SK-N-SH (cell line): ENCODE measurements at regions not wholly inside any gene's neighbourhood (a gene's known extent, or its start where the extent isn't known, plus 50 kb on each side); places are given as distances from the start of the nearest gene placed in this dataset.

ENCODE experiments used
- CTCF ChIA-PET: fragments of 300-600, 350-600 bp; formaldehyde crosslinking; extraction: SDS; loops from one replicate; lab custom pipeline; 2021; lab: Yijun Ruan, JAX
- POLR2A ChIA-PET: fragments of 350-600 bp; sonication (Branson Sonifier 250); formaldehyde crosslinking; extraction: SDS; loops from one replicate; lab custom pipeline; 2020; ENCODE audit warnings: antibody characterized with exemption, inconsistent platforms; lab: Yijun Ruan, JAX
- DNase-seq: peaks from one replicate; pipeline ENCODE4 v3.0.0; 2012
- H2AFZ ChIP-seq: fragments of 200-600 bp; sonication (generic); 2 replicates; pipeline ENCODE4 v1.8.1; 2016; ENCODE audit warnings: antibody characterized with exemption, mild to moderate bottlenecking, low read depth
- H3F3A ChIP-seq: fragments of 200-600 bp; sonication (generic); replicated peaks from 2 replicates; pipeline ENCODE3; 2016; ENCODE audit warnings: antibody characterized with exemption, mild to moderate bottlenecking; ENCODE audit not compliant: insufficient read depth
- H3K27ac ChIP-seq, 2 experiments: fragments of 200-500 bp in 1 of 2; fragments of 200-600 bp in 1 of 2; sonication (Bioruptor generic) in 1 of 2; sonication (generic), shearing (Covaris generic) in 1 of 2; 2 replicates each; pipeline versions ENCODE4 v1.5.1 to v1.6.1; 2014 to 2016; ENCODE audit warnings: low read depth in 2 of 2, inconsistent platforms in 1 of 2, low read length in 1 of 2, mild to moderate bottlenecking in 1 of 2, mixed read lengths in 1 of 2
- H3K27me3 ChIP-seq: fragments of 200-600 bp; sonication (generic), shearing (Covaris generic); 2 replicates; pipeline ENCODE4 v1.6.1; 2016; ENCODE audit warnings: mixed run types; ENCODE audit not compliant: insufficient read depth
- H3K36me3 ChIP-seq, 2 experiments: fragments of 200-500 bp in 1 of 2; fragments of 200-600 bp in 1 of 2; sonication (Bioruptor generic) in 1 of 2; sonication (generic) in 1 of 2; replicated peaks in 1 of 2; 2 replicates each; pipeline versions ENCODE3 to v1.5.1; 2014 to 2016; ENCODE audit warnings: low read length in 1 of 2, mild to moderate bottlenecking in 1 of 2; ENCODE audit not compliant: insufficient read depth in 2 of 2, control insufficient read depth in 1 of 2
- H3K4me1 ChIP-seq, 2 experiments: fragments of 200-500 bp in 1 of 2; fragments of 200-600 bp in 1 of 2; sonication (Bioruptor generic) in 1 of 2; sonication (generic), shearing (Covaris generic) in 1 of 2; 2 replicates each; pipeline versions ENCODE4 v1.5.1 to v1.6.1; 2014 to 2016; ENCODE audit warnings: low read depth in 1 of 2, low read length in 1 of 2, mixed run types in 1 of 2; ENCODE audit not compliant: insufficient read depth in 2 of 2, control insufficient read depth in 1 of 2
- H3K4me2 ChIP-seq: fragments of 200-600 bp; sonication (generic), shearing (Covaris generic); 2 replicates; pipeline ENCODE4 v1.6.1; 2017; ENCODE audit warnings: mixed run types
- H3K4me3 ChIP-seq, 2 experiments: fragments of 200-500 bp in 1 of 2; fragments of 200-600 bp in 1 of 2; sonication (Bioruptor generic) in 1 of 2; sonication (generic), shearing (Covaris generic) in 1 of 2; 2 replicates each; pipeline versions ENCODE4 v1.5.1 to v1.8.1; 2014 to 2016; ENCODE audit warnings: low read depth in 2 of 2, inconsistent platforms in 1 of 2, low read length in 1 of 2, mild to moderate bottlenecking in 1 of 2, mixed read lengths in 1 of 2, moderate library complexity in 1 of 2
- H3K79me2 ChIP-seq: fragments of 200-600 bp; sonication (generic); 2 replicates; pipeline ENCODE4 v1.8.1; 2017; ENCODE audit warnings: mild to moderate bottlenecking; ENCODE audit not compliant: insufficient read depth
- H3K9ac ChIP-seq: fragments of 200-600 bp; sonication (generic); 2 replicates; pipeline ENCODE4 v1.6.1; 2017; ENCODE audit warnings: mixed run types
- H3K9me2 ChIP-seq: fragments of 200-600 bp; sonication (generic); 2 replicates; pipeline ENCODE4 v1.6.1; 2017; ENCODE audit warnings: mixed run types
- H3K9me3 ChIP-seq: fragments of 200-600 bp; sonication (generic); 2 replicates; pipeline ENCODE4 v1.6.1; 2017; ENCODE audit warnings: mixed run types, mild to moderate bottlenecking, moderate library complexity
- H4K20me1 ChIP-seq: fragments of 200-600 bp; sonication (generic); 2 replicates; pipeline ENCODE4 v1.6.1; 2017; ENCODE audit warnings: mild to moderate bottlenecking, mixed run types; ENCODE audit not compliant: insufficient read depth
- ELF1 ChIP-seq: IDR thresholded peaks from 2 replicates; pipeline ENCODE4 v1.4.0; 2012
- EP300 ChIP-seq, 2 experiments: IDR thresholded peaks; 2 replicates each; pipeline versions ENCODE4 v1.4.0 to v1.6.1; 2012; ENCODE audit warnings: borderline replicate concordance in 1 of 2, low read depth in 1 of 2, low read length in 1 of 2
- JUND ChIP-seq: IDR thresholded peaks from 2 replicates; pipeline ENCODE4 v1.4.0; 2012
- MAX ChIP-seq: IDR thresholded peaks from 2 replicates; pipeline ENCODE4 v1.4.0; 2012; ENCODE audit warnings: low read depth
- MEF2A ChIP-seq: IDR thresholded peaks from 2 replicates; pipeline ENCODE4 v1.4.0; 2012; ENCODE audit warnings: low read depth, borderline replicate concordance
- MXI1 ChIP-seq: IDR thresholded peaks from 2 replicates; pipeline ENCODE4 v1.6.1; 2012; ENCODE audit warnings: mild to moderate bottlenecking, low read depth, low read length, improper control_type of control experiment
- NFIC ChIP-seq: IDR thresholded peaks from 2 replicates; pipeline ENCODE4 v1.4.0; 2012; ENCODE audit warnings: borderline replicate concordance
- RAD21 ChIP-seq: IDR thresholded peaks from 2 replicates; pipeline ENCODE4 v1.6.1; 2012; ENCODE audit warnings: mild to moderate bottlenecking, low read length
- RXRA ChIP-seq: IDR thresholded peaks from 2 replicates; pipeline ENCODE4 v1.4.0; 2012; ENCODE audit warnings: low read depth, mild to moderate bottlenecking, borderline replicate concordance
- SIN3A ChIP-seq: IDR thresholded peaks from 2 replicates; pipeline ENCODE4 v1.6.1; 2012; ENCODE audit warnings: low read depth, mild to moderate bottlenecking, low read length, moderate library complexity, borderline replicate concordance
- SMC3 ChIP-seq: IDR thresholded peaks from 2 replicates; pipeline ENCODE4 v1.6.1; 2012; ENCODE audit warnings: low read depth, low read length, improper control_type of control experiment
- TCF12 ChIP-seq: IDR thresholded peaks from 2 replicates; pipeline ENCODE4 v1.4.0; 2012
- USF1 ChIP-seq: IDR thresholded peaks from 2 replicates; pipeline ENCODE4 v1.4.0; 2012; ENCODE audit warnings: low read depth, borderline replicate concordance
- USF2 ChIP-seq: fragments of 150-350 bp; IDR thresholded peaks from 2 replicates; pipeline ENCODE4 v1.6.1; 2017; ENCODE audit warnings: antibody characterized with exemption, low read length, low read depth, borderline replicate concordance
- ZBTB33 ChIP-seq: IDR thresholded peaks from 2 replicates; pipeline ENCODE4 v1.4.0; 2012; ENCODE audit warnings: low read depth, borderline replicate concordance
- WGBS: methylation state at CpG from one replicate; pipeline ENCODE4 v1.1.6; 2017; ENCODE audit warnings: low lambda C conversion rate; 5-methylcytosine and 5-hydroxymethylcytosine counted together

GRCh38 chr16:7167626-7168025 is 165.0 kb upstream of the RBFOX1 start:
- TF ChIP-seq USF1 = no peak
- TF ChIP-seq ZBTB33 = no peak
- no peak for TF ChIP-seq MEF2A
- TF ChIP-seq JUND = no peak
- no peak for TF ChIP-seq RAD21
- no peak for TF ChIP-seq SIN3A
- TF ChIP-seq NFIC = no peak
- no peak for TF ChIP-seq USF2
- TF ChIP-seq RXRA = no peak
- no peak for TF ChIP-seq TCF12
- TF ChIP-seq MXI1 = no peak
- no peak for TF ChIP-seq ELF1
- no peak for TF ChIP-seq EP300 (IDR thresholded peaks at IDR 0.05; ENCODE audit: borderline replicate concordance in 1 of 2, low read depth in 1 of 2, low read length in 1 of 2)
- no peak for TF ChIP-seq MAX
- TF ChIP-seq, all 33 proteins: peak for 0
- 37% methylated on average over 6 of the region's 6 CpGs for WGBS
- ChIA-PET CTCF (no interaction called here), POLR2A (no interaction called here)
- Histone ChIP-seq H3K9ac (no peak overlapping the region), H3K79me2 (no peaks in the 10 kb centered on the region), H3K27me3 (no peaks in the 10 kb centered on the region), H3K4me1 (no peaks in the 10 kb centered on the region), H4K20me1 (no peaks in the 10 kb centered on the region), H3F3A (no peaks in the 10 kb centered on the region), H3K9me3 (0 out of 2 replicates have a peak, but pooled peaks cover 2% of the 10 kb centered on the region), H3K27ac (no peak overlapping the region), H2AFZ (no peak overlapping the region), H3K4me2 (no peak overlapping the region), H3K4me3 (no peak overlapping the region), H3K9me2 (no peaks in the 10 kb centered on the region), H3K36me3 (no peaks in the 10 kb centered on the region)
- no peak for DNase-seq

- CTCF ChIA-PET = interaction anchor here (1.3 kb wide), 1 partner anchor 10 kb away, joined by 3 read pairs; no protein-coding TSS in a partner anchor
- WGBS = 7% methylated on average over 1 of the region's 1 CpG
- no peak for TF ChIP-seq SMC3
- TF ChIP-seq MXI1 = no peak
These were observed 170.8 kb upstream of the RBFOX1 start for GRCh38 chr16:7161891-7162290.

More at GRCh38 chr16:7161891-7162290, 170.8 kb upstream of the RBFOX1 start:
- Histone ChIP-seq H3K4me2 (no peak overlapping the region), H3F3A (no peaks in the 10 kb centered on the region), H3K79me2 (no peaks in the 10 kb centered on the region), H3K9ac (no peak overlapping the region), H3K9me2 (no peaks in the 10 kb centered on the region), H3K4me3 (no peak overlapping the region), H3K9me3 (no peaks in the 10 kb centered on the region), H3K4me1 (no peaks in the 10 kb centered on the region), H3K27me3 (no peaks in the 10 kb centered on the region), H2AFZ (no peak overlapping the region), H4K20me1 (no peaks in the 10 kb centered on the region), H3K27ac (no peak overlapping the region), H3K36me3 (no peaks in the 10 kb centered on the region)
- POLR2A ChIA-PET = no interaction called here
- DNase-seq = no peak
